IMR-90 (cell line): ENCODE measurements at regions not wholly inside any gene's neighbourhood (a gene's known extent, or its start where the extent isn't known, plus 50 kb on each side); places are given as distances from the start of the nearest gene placed in this dataset.

Experiments
- ATAC-seq: fragments of 200-7000 bp; cut with Tn5 transposase; 2 replicates; pipeline ENCODE4 v1.9.1; 2020; ENCODE audit warnings: low read depth, mild to moderate bottlenecking, moderate library complexity
- BruUV-seq: library from RNA; stranded (reverse); fragments of 400-500 nt; replicated peaks from 2 replicates; lab custom pipeline; 2021; lab: Mats Ljungman, UMichigan
- CTCF ChIA-PET: fragments of 300-600 bp; formaldehyde crosslinking; extraction: SDS; loops from one replicate; lab custom pipeline; 2021; ENCODE audit warnings: antibody characterized with exemption; lab: Yijun Ruan, JAX
- POLR2A ChIA-PET: fragments of 300-600 bp; sonication (Branson Sonifier 250); formaldehyde crosslinking; loops from one replicate; lab custom pipeline; 2022; ENCODE audit warnings: antibody characterized with exemption; ENCODE audit not compliant: unreplicated experiment; lab: Charles Lee
- DNase-seq: peaks from one replicate; pipeline ENCODE4 v3.0.0; 2013
- H2AFZ ChIP-seq: replicated peaks from 2 replicates; pipeline ENCODE3; 2013; ENCODE audit warnings: low read length, mild to moderate bottlenecking; ENCODE audit not compliant: poor library complexity
- H2AK5ac ChIP-seq: 2 replicates; pipeline ENCODE4 v1.6.1; 2013; ENCODE audit warnings: low read depth, low read length, inconsistent platforms
- H2AK9ac ChIP-seq: replicated peaks from 2 replicates; pipeline ENCODE3; 2013; ENCODE audit warnings: mild to moderate bottlenecking, low read depth, low read length, moderate library complexity; ENCODE audit not compliant: poor library complexity
- H2BK120ac ChIP-seq: 2 replicates; pipeline ENCODE4 v1.6.1; 2013; ENCODE audit warnings: low read depth, low read length, inconsistent platforms
- H2BK15ac ChIP-seq: 3 replicates; pipeline ENCODE4 v1.6.1; 2013; ENCODE audit warnings: low read depth, low read length, inconsistent platforms
- H2BK20ac ChIP-seq: 2 replicates; pipeline ENCODE4 v1.6.1; 2013; ENCODE audit warnings: low read depth, mild to moderate bottlenecking, inconsistent platforms, low read length, moderate library complexity
- H2BK5ac ChIP-seq: 2 replicates; pipeline ENCODE4 v1.6.1; 2013; ENCODE audit warnings: mild to moderate bottlenecking, low read depth, low read length, inconsistent platforms; ENCODE audit not compliant: poor library complexity, severe bottlenecking
- H3K14ac ChIP-seq: replicated peaks from 2 replicates; pipeline ENCODE4 v1.6.1; 2013; ENCODE audit warnings: low read depth, low read length, inconsistent platforms
- H3K18ac ChIP-seq: 2 replicates; pipeline ENCODE4 v1.6.1; 2013; ENCODE audit warnings: low read depth, low read length, control low read depth
- H3K23ac ChIP-seq: 2 replicates; pipeline ENCODE4 v1.6.1; 2013; ENCODE audit warnings: low read depth, low read length, inconsistent platforms
- H3K27ac ChIP-seq: 2 replicates; pipeline ENCODE4 v1.5.1; 2013; ENCODE audit warnings: mild to moderate bottlenecking, control low read depth, low read length; ENCODE audit not compliant: insufficient read depth
- H3K27me3 ChIP-seq: 2 replicates; pipeline ENCODE4 v1.6.1; 2013; ENCODE audit warnings: low read length; ENCODE audit not compliant: control insufficient read depth, insufficient read depth
- H3K36me3 ChIP-seq: 2 replicates; pipeline ENCODE4 v1.6.1; 2013; ENCODE audit warnings: low read length, mixed read lengths; ENCODE audit not compliant: control insufficient read depth, insufficient read depth
- H3K4ac ChIP-seq: 2 replicates; pipeline ENCODE4 v1.6.1; 2013; ENCODE audit warnings: low read depth, low read length, inconsistent platforms
- H3K4me1 ChIP-seq: 2 replicates; pipeline ENCODE4 v1.6.1; 2013; ENCODE audit warnings: low read length, mixed read lengths; ENCODE audit not compliant: control insufficient read depth, insufficient read depth
- H3K4me2 ChIP-seq: 2 replicates; pipeline ENCODE4 v1.6.1; 2013; ENCODE audit warnings: low read depth, mild to moderate bottlenecking, control low read depth, low read length, moderate library complexity
- H3K4me3 ChIP-seq: 2 replicates; pipeline ENCODE4 v1.5.1; 2013; ENCODE audit warnings: low read depth, mild to moderate bottlenecking, control low read depth, low read length, moderate library complexity; ENCODE audit not compliant: insufficient read depth
- H3K56ac ChIP-seq: 2 replicates; pipeline ENCODE4 v1.6.1; 2013; ENCODE audit warnings: low read length, inconsistent platforms; ENCODE audit not compliant: insufficient read depth; ENCODE audit errors: extremely low read depth
- H3K79me1 ChIP-seq, 2 experiments: 2 replicates each; pipeline ENCODE4 v1.6.1; 2013; ENCODE audit warnings: low read length in 2 of 2, inconsistent platforms in 1 of 2, low read depth in 1 of 2
- H3K9ac ChIP-seq: 2 replicates; pipeline ENCODE4 v1.6.1; 2013; ENCODE audit warnings: low read depth, low read length, control low read depth
- H3K9me1 ChIP-seq: 2 replicates; pipeline ENCODE4 v1.6.1; 2013; ENCODE audit warnings: low read length, inconsistent platforms; ENCODE audit not compliant: insufficient read depth
- H3K9me3 ChIP-seq: 2 replicates; pipeline ENCODE4 v1.6.1; 2013; ENCODE audit warnings: low read length; ENCODE audit not compliant: control insufficient read depth, insufficient read depth
- H4K20me1 ChIP-seq: 2 replicates; pipeline ENCODE4 v1.6.1; 2013; ENCODE audit warnings: low read length, inconsistent platforms; ENCODE audit not compliant: insufficient read depth
- H4K5ac ChIP-seq: 2 replicates; pipeline ENCODE4 v1.6.1; 2013; ENCODE audit warnings: mild to moderate bottlenecking, low read depth, low read length, control low read depth
- H4K8ac ChIP-seq, 2 experiments: 2 replicates each; pipeline ENCODE4 v1.6.1; 2013; ENCODE audit warnings: low read depth in 2 of 2, low read length in 2 of 2, control low read depth in 1 of 2, inconsistent platforms in 1 of 2
- H4K91ac ChIP-seq: 2 replicates; pipeline ENCODE4 v1.6.1; 2013; ENCODE audit warnings: low read depth, low read length, inconsistent platforms; ENCODE audit not compliant: insufficient read depth
- BHLHE40 ChIP-seq: fragments of 150-350 bp; IDR thresholded peaks from 2 replicates; pipeline ENCODE4 v1.6.1; 2016; ENCODE audit warnings: mild to moderate bottlenecking, low read depth, low read length
- CEBPB ChIP-seq: IDR thresholded peaks from 2 replicates; pipeline ENCODE4 v1.6.1; 2012; ENCODE audit warnings: low read depth, low read length, improper control_type of control experiment
- CHD1 ChIP-seq: IDR thresholded peaks from 2 replicates; pipeline ENCODE4 v1.6.1; 2012; ENCODE audit warnings: low read depth, low read length, improper control_type of control experiment
- ELK1 ChIP-seq: fragments of 150-350 bp; IDR thresholded peaks from 2 replicates; pipeline ENCODE4 v1.6.1; 2016; ENCODE audit warnings: low read depth, mild to moderate bottlenecking, low read length, moderate library complexity, borderline replicate concordance
- FOS ChIP-seq: fragments of 150-350 bp; IDR thresholded peaks from 2 replicates; pipeline ENCODE4 v1.6.1; 2016; ENCODE audit warnings: low read depth, low read length
- MXI1 ChIP-seq: IDR thresholded peaks from 2 replicates; pipeline ENCODE4 v1.6.1; 2012; ENCODE audit warnings: low read depth, mild to moderate bottlenecking, low read length, moderate library complexity, borderline replicate concordance
- RAD21 ChIP-seq: IDR thresholded peaks from 2 replicates; pipeline ENCODE4 v1.6.1; 2012; ENCODE audit warnings: low read length, improper control_type of control experiment
- RCOR1 ChIP-seq: IDR thresholded peaks from 2 replicates; pipeline ENCODE4 v1.6.1; 2012; ENCODE audit warnings: mild to moderate bottlenecking, low read length, improper control_type of control experiment; ENCODE audit not compliant: insufficient replicate concordance
- SMC3 ChIP-seq: fragments of 150-350 bp; IDR thresholded peaks from 2 replicates; pipeline ENCODE4 v1.6.1; 2016; ENCODE audit warnings: low read depth, mild to moderate bottlenecking, antibody characterized with exemption, low read length, moderate library complexity
- WGBS, 2 experiments: methylation state at CpG; one replicate each; pipeline versions ENCODE4 v1.1.5 to v1.1.7; 2013; ENCODE audit warnings: missing lambda C conversion rate in 2 of 2; ENCODE audit not compliant: insufficient read length in 1 of 2; ENCODE audit errors: extremely low coverage in 2 of 2; 5-methylcytosine and 5-hydroxymethylcytosine counted together
- dilution Hi-C: fragments of 300-500 bp; cut with HindIII; formaldehyde crosslinking; loops from one replicate; pipeline ENCODE4 v1.14.3; 2018; ENCODE audit warnings: low sequenced_read_pairs; ENCODE audit not compliant: unreplicated experiment
- in situ Hi-C: fragments of 300-500 bp; cut with MboI; formaldehyde crosslinking; loops from 3 replicates; pipeline ENCODE4 v1.14.3; 2019; ENCODE audit warnings: low sequenced_read_pairs, inconsistent platforms, mixed read lengths
- intact Hi-C: fragments of 100-400 bp; cut with micrococcal nuclease; formaldehyde crosslinking; loops from 2 replicates; pipeline ENCODE4 v1.10.0; 2022

DNA sequence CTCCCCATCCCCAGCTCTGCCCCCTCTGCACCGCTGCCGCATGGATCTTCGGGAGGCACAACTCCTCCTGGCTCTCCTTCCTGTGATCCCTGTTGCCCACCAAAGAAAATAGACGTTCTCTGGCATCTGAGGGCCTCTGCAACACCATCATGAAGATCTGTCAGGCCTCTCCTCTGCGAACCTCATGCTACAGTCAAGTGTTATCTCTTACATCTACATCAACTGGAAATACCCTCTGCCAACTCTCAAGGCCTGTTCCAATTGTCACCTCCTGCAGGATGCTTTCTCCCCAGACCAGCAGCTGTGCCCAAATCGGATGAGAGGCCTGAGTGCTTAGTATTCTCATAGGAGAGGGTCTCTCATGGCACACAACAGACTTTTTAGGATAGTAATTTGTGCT is 478.4 kb downstream of the BCL11A start:
- no peak overlapping the region for H3K27ac ChIP-seq
- H3K27me3 ChIP-seq, result no peaks in the 10 kb centered on the region
- H3K56ac ChIP-seq, result no peak overlapping the region
- ATAC-seq (no peak), DNase-seq (no peak)
- no peak overlapping the region for H3K14ac ChIP-seq
- no peak overlapping the region for H3K23ac ChIP-seq
- intact Hi-C loops, result no loop called here
- ChIA-PET POLR2A (no interaction called here), CTCF (no interaction called here)
- WGBS, 2 experiments, result no CpG with 5 or more reads among the region's 6 CpGs
- H3K36me3 ChIP-seq, result no peaks in the 10 kb centered on the region
- H3K18ac ChIP-seq, result no peak overlapping the region
- no peak overlapping the region for H2BK15ac ChIP-seq
- H3K4me2 ChIP-seq, result no peak overlapping the region
- no peak overlapping the region for H3K4ac ChIP-seq
- no peak overlapping the region for H2BK120ac ChIP-seq
- no peak overlapping the region for H2AFZ ChIP-seq
- no peak overlapping the region for H4K91ac ChIP-seq
- no peak overlapping the region for H4K8ac ChIP-seq
- TF ChIP-seq CEBPB, result no peak
- TF ChIP-seq RAD21, result no peak
- no peak for TF ChIP-seq MXI1
- no peak for TF ChIP-seq FOS
- TF ChIP-seq CHD1, result no peak
- no peak for TF ChIP-seq ELK1
- no peak for TF ChIP-seq SMC3
- TF ChIP-seq BHLHE40, result no peak
- TF ChIP-seq RCOR1, result no peak
- peaks cover 10% of the 10 kb centered on the region for H3K9me3 ChIP-seq
- dilution Hi-C loops, result no loop called here
- no peak overlapping the region for H3K9ac ChIP-seq
- no peaks in the 10 kb centered on the region for H4K20me1 ChIP-seq
- BruUV-seq, result no TSS peak
- no peak overlapping the region for H4K5ac ChIP-seq
- no peaks in the 10 kb centered on the region for H3K79me1 ChIP-seq
- H2BK5ac ChIP-seq, result no peak overlapping the region
- no peak overlapping the region for H2BK20ac ChIP-seq
- in situ Hi-C loops, result no loop called here
- H3K9me1 ChIP-seq, result no peaks in the 10 kb centered on the region
- no peaks in the 10 kb centered on the region for H3K4me1 ChIP-seq
- H2AK5ac ChIP-seq, result no peak overlapping the region
- no peak overlapping the region for H2AK9ac ChIP-seq
- no peak overlapping the region for H3K4me3 ChIP-seq
